IPS DF 19.7 (cell line): ENCODE measurements at regions not wholly inside any gene's neighbourhood (a gene's known extent, or its start where the extent isn't known, plus 50 kb on each side); places are given as distances from the start of the nearest gene placed in this dataset.
"Not testable (repeated sequence)": the region's sequence is repeated elsewhere in the genome, so short reads cannot be mapped to it uniquely, and the experiment has no call there.

Source experiments
- DNase-seq: peaks from one replicate; pipeline ENCODE4 v3.0.0-alpha.2; 2013; ENCODE audit warnings: low read depth, low spot score

DNA sequence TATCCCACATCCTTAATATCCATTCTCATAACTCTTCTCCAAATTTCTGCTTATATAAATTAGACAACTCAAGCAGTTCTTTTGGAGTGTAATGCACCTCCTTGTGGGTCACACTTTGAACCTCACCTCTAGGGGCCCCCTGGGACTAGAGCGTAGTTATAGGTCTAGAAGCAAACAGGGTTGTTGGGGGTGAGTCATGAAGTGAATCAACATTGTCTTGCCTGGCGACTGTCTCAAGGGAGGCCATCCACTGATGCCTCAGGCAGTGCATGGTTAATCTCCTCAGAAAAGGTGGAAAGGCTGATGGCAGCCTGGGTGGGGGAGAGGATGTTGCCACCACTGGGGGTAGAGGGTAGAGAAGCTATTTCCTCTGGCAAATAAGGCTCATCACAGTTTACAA lies 129.1 kb downstream of the TNFRSF21 start:
- no peak for DNase-seq

DNA sequence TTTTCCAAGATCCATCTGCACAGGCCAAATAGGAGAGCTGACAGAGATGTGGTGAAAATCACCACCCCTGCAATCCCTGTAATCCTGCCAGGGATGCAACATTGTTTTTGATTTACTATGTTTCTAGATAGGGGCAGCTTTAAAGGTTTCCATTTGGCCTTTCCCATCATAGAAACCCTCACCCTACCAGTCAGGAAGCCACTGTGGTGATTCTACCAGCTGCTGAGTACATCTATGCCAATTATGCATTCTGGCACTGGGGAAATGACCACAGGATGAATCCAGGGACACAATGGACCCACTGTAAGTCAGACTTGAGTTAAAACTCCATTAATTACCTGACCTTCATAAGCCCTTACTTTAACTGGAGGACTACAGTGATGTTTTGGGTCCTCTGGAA lies 130.4 kb downstream of the TNFRSF21 start:
- no peak for DNase-seq

DNA sequence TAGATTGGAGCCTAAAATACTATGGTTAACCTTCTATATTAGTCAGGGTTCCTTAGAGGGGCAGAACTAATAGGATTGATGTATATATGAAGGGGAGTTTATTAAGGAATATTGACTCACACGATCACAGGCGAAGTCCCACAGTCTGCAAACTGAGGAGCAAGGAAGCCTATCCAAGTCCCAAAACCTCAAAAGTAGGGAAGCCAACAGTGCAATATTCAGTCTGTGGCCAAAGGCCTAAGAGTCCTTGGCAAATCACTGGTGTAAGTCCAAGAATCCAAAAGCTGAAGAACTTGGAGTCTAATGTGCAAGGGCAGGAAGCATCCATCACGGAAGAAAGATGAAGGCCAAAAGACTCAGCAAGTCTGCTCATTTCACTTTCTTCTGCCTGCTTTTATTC lies 133.5 kb upstream of the ADGRF1 start:
- no peak for DNase-seq

DNA sequence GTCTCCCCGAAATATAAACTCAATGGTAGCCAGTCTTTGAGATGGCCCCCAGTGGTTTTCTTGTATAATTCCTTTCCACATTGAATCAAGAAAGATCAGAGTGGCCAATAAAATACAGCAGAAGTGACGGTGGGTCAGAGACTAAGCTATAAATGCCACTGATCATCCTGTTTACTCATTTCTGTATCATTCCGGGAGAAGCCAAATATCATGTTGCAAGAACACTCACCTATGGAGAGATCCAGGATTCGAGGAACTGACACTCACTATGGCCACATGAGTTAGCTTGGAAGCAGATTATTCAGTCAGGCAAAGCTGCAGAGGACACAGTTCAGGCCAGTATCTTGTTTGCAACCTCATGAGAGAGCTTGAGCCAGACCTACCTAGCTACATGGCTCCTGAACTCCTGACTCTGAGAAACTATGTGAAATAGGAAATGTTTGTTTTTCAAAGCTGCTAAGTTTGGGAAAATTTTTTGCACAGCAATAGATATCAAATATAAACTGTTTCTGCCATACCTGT lies 132.4 kb upstream of the ADGRF1 start:
- DNase-seq = no peak

DNA sequence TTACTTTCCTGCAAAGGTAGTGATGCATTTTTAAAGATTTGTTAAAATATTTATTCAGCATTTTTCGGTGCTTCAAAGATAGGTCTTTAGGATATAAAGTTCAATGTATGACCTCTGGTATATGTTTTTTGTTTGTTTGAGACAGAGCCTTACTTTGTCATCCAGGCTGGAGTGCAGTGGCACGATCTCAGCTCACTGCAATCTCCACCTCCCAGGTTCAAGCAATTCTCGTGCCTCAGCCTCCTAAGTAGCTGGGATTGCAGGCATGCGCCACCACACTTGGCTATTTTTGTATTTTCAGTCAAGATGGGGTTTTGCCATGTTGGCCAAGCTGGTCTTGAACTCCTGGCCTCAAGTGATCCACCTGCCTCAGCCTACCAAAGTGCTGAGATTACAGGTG lies 131.9 kb upstream of the ADGRF1 start:
- DNase-seq = not testable (repeated sequence)

DNA sequence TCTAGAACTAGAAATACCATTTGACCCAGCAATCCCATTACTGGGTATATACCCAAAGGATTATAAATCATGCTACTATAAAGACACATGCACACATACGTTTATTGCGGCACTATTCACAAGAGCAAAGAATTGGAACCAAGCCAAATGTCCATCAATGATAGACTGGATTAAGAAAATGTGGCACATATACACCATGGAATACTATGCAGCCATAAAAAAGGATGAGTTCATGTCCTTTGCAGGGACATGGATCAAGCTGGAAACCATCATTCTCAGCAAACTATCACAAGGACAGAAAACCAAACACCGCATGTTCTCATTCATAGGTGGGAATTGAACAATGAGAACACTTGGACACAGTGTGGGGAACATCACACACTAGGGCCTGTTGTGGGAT lies 131.0 kb upstream of the ADGRF1 start:
- not testable (repeated sequence) for DNase-seq

DNA sequence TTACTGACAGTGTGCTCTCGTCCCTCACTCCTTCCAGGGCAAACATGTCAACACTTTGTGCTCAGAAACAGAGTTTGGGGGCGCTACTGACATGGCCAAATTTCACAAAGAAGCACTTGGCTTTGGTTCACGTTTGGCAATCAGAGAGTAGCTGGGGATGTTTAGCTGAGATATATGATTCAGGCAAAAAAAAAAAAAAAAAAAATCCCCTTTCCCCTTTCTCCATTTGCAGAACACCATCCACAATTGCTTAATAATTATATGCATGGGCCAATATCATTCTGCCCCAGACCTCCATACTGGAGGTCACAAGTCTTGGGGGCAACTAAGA lies 128.4 kb upstream of the ADGRF1 start:
- no peak for DNase-seq

DNA sequence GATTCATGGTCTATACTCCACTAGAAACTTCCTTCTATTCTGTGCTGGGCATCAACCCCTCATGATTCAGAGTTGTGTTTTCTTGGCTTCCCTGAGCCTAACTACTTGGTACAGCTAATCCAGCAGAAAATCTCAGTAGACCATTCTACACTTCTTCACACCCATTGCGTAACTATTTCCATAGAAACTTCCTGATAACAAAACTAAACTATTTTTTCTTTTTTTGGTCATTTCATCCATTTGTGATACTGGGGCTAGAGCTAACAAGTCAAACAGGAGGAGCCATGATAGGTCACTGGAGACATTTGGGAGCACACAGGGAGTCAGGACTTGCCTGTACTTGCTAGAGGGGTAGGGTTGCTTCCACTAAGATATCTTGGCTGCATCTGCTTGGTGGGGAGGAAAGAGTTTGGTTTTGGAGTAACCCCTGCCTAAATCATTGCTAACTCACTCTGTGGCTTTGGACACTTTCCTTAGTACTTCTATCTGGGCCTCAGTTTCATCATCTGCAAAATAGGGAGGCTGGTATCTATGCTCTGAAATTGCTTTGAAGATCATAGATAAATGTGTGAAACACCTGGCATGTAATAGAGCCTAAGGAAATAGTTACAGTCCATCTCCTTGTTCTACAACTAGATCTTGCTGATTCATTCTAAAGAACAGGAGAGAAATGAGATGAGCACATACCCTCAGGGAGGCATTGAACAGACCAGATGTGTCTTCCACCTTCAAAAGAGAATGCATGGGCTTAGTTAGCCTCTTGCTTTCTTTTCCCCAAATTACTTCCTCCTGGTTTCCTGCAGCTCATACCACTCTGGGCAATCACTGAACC lies 127.9 kb upstream of the ADGRF1 start:
- no peak for DNase-seq

DNA sequence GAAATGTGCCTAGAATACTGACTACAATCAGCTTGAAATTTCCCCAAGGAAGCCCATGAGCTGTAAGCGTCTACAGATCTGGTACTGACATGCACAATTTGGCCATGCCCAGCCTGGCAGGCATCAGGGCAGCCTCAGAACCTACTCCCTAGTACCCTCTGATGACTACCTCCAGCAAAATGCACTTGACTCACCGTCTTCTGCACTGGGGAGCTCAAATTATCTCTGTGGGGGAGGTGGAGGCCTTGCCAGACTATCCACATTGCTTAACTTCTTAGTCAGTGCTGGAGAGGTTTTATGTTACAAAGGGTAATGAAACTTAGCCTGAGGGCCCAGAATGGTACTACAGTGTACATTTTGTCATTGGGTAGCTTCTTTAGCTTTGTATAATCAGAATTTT lies 126.0 kb upstream of the ADGRF1 start:
- no peak for DNase-seq

DNA sequence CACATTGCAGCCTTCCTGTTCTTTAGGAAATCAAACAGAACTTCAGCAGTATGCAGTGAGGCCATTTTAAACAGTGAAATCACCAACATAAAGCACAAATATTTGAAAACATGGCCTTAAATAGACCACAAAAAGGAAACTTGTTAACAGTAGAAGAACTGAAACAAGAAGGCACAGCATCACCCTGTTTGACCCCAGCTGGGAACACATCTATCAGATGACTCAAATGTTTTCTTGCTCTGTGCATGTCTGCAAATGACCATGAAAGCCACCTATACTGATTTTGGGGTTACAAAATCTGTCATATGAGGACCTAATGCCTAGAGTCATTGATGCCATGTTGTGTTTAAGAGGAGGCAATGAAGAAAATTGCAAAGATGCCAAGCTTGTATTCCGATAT lies 123.8 kb upstream of the ADGRF1 start:
- DNase-seq = no peak

DNA sequence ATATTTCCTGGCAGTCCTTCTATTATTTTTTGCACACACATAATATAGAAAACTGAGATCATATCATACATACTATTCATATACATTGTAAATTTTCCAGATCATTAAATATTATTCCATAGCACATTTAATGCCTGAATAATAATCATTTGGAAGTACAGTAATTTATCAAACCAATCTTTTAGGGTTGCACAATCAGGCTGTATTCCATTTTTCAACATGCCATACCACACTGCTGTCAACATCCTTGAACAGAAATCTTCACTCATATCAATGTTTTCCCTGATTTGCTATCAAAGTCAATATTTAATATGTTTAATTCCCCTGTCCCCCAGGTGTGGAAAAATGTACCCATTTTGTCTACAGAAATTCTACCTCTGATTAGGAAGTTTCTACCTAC lies 122.7 kb upstream of the ADGRF1 start:
- no peak for DNase-seq

DNA sequence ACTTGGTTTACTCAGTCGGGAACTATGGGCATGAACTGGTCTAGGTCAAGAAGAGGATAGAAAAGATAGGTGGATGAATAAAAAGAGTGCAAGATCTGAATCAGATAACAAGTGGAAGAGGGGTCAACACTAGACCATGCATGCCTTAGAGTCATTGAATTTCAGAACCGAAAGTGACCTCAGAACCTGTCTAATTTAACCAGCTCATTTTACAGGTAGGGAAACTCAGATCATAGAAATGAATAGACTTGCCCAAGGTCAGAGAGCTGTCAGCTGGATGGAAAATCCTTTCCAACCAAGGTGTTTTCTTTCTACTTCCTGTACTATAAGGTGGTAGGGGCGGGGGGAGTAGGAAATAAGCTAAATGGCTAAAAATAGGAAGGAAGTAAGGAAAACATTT lies 121.4 kb upstream of the ADGRF1 start:
- no peak for DNase-seq

DNA sequence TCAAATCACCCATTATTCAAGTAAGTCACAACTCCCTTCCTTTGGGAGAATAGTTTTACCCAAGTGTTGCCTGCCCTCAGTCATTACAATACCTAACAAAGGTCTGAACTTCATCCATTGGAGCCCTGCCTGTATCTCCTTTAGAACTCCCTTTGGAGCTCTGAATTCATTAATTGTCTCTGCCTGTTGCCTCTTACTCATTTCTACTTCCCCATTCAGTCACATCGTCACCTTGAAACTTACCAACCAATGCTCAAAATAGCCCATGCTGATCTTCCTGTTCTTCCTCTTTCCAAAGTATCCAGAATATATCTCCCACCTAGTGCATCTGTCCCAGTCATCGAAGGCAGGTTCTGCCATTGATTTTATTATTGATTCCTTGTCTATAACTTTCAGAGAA lies 120.7 kb upstream of the ADGRF1 start:
- no peak for DNase-seq

DNA sequence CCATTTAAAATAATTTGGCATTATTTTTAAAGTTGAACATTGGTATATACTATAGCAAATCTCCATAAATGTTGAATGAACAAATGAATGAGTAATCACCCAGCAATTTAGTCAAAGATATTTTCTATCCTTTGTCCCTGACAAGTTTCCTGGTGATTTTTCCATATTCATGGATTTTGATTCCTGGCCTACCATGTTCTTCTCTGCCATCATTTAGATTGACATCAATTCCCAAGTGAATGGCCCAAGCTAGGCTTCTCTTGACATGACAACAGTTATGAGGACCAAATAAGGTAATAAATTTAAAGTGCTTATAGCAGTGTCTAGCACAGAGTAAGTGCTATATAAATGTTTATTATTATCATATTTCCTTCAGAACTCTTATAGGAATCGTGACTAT lies 120.1 kb upstream of the ADGRF1 start:
- no peak for DNase-seq

DNA sequence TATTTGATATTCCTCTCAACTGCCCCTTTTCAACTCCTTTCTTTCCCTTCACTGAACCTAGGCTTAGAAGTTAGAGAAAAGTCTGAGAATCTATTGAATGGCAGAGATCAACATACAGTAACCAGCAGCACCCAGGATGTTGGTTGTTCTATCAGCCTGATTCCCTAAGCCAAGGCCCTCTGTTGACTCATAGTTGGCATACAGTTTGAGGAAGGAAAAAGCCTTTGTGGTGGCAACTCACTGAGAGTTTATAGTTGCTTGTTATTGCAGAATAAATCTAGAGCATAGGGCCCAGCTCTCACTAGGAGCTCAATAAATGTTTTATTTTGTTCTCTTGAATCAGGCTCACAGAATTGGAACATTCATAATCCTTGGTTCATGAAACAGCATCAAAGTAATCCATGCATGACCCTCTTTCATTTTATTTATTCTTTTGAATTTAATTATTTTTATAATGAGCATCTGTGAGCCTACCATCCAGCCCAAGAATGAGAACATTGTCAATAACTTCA lies 119.1 kb upstream of the ADGRF1 start:
- no peak for DNase-seq

DNA sequence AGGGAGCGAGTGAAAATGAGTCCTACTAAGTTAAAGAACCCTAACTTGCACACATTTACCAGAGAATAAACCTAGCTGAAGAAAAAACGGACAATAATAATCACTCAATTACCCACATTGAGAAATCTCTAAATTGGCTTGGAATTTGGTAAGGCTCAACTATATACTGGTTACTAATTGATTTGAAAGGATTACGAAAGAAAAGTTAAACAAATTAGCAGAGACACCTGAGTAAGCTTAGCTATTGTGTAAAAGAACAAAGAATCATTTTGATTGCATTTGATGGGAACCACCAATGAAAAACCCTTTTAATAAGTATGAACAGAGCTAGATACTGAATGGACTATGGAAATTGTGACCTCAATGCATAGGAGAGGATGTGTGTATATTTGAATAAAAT lies 118.6 kb upstream of the ADGRF1 start:
- no peak for DNase-seq

DNA sequence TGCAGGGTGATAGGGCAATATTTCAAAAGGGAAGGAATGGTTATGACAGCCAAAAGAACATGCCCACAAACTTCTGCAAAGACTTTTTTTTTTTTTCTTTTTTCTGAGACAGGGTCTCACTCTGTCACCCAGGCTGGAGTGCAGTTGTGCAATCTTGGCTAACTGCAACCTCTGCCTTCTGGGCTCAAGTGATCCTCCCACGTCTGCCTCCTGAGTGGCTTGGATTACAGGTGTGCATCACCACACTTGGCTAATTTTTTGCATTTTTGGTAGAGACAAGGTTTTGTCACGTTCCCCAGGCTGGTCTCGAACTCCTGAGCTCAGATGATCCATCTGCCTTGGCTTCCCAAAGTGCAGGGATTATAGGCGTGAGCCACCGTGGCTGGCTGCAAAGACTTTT lies 117.6 kb upstream of the ADGRF1 start:
- DNase-seq = no peak

DNA sequence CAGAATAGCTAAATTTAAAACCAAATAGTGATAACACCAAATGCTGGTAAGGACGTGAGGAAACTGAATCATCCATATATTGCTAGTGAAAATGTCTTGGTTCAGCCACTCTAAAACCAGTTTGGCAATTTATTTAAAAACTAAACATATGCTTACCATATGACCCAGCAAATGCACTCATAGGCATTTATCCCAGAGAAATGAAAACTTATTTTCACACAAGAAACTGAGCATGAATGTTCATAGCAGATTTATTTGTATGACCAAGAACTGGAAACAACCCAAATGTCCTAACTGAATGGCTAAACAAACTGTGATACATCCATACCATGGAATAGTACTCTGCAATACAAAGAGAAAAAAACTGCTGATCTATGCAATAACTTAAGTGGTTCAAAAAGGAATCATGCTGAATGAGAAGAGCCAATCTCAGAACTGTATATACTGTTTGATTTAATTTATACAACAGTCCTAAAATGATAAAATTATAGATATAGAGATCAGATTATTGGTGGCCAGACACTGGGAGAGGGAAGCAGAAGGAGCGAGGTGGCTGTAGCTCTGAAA lies 115.6 kb upstream of the ADGRF1 start:
- no peak for DNase-seq

DNA sequence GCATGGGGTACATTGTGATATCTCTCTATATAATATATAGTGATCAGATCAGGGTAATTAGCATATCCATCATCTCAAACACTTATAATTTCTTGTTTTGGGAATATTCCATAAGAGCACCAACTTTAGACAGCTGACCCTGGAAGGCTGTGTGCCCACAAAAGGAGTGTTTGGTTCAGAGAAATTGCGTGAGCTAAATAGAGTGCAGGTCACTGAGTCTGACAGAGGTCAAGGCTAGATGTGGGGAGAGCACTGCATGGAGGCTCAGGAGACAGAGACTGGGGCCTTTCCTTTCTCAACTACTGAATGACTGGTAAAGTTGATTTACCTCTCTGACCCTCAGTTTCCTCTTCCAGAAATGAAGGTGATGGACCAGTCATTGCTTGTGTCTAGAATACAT lies 114.9 kb upstream of the ADGRF1 start:
- no peak for DNase-seq

DNA sequence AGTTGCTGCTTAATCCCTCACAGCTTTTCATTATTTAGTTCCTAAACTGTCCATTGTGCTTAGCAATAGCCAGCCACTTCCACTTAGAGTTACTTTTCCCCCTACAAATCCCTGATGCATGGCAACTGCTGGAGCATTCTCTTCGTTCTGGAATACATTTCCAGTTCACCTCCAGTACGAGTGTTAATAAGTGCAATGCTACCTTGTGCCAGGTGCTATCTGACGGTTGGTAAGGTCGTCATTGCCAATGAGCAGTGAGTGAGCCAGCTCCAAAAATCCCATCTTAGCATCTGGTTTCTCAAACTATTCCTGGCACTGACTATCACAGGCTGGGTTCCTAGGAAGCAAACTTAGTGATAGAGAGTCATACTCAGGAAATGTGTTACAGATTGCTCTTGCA lies 114.1 kb upstream of the ADGRF1 start:
- DNase-seq = no peak

DNA sequence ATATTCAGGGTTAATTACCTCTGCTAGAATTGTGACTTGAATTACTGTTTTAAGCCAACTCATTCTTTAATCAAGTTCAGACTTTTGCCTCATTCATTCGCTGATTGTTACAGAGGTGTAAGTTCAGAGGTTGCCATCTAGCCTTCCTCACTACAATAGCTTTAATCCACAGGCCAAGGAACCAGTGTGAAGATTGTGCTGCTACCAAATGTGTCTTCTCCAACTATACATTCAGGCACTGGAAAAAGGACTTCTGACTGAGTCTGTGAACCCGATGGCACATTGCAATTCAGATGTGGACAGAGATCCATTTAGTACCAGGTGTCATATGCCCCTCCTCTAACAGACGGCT lies 111.2 kb upstream of the ADGRF1 start:
- no peak for DNase-seq

DNA sequence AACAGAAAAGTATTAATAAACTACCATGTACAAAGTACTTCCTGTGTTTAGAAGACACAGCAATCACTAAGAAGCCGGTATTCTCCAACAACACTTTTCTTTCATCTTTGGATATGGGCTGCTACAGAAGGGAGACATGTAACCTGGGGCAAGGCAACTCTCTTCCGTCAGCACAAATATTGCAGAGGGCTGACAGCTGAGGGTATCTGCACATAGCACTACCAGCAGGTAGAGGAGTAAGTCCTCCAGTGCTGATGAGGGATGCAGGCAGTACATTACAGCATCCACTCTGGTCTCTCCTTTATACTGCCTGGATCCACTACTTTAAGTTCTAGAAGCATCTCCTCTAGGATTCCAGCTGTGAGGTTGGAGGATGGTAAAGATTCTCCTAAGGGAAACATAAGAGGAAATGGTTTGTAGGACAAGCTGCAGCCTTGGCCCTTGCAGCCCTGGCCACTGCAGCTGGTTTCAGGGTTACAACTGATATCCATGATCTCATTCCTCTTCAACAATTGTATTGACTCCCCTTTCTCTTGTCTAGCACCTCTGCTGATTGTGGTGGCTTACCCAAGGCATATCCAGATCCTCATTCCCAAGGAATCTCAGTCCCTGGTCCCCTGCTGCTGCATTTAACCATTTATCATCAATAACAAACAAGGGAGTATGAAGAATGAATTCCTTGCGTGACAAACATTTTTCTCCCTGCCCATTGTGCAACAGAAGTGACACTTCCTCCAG lies 110.7 kb upstream of the ADGRF1 start:
- DNase-seq = peak; percentile 15
